Fibroblast of the conjunctiva (primary cell): ENCODE measurements at regions not wholly inside any gene's neighbourhood (a gene's known extent, or its start where the extent isn't known, plus 50 kb on each side); places are given as distances from the start of the nearest gene placed in this dataset.
A peak's percentile ranks its signal among the peaks of the same experiment; 100 is the strongest.

Experiments
- DNase-seq: peaks from one replicate; pipeline ENCODE4 v3.0.0-alpha.2; 2010; ENCODE audit warnings: low read depth

DNA sequence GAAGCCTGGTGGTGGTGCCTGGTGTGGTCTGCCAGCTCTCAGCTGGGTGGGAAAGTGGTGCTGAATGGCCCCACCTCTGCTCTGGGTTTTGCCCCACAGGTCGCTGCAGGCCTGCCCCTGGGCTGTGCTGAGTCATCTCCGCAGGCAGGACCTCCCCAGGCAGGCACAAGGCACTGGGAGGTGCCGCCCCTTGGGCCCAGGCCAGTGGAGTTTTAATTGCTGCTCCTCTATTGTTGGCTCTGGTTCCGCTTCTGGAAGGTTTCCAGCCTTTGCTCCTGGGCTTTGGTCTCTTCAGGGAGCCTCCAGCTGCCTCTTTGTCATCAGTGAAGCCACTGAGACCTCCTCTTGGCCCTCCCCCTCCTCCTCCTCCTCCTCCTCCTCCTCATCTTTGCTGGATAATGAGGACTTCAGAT, 180.3 kb upstream of the GRB10 start:
- DNase-seq: peak; percentile 20

GRCh38 chr7:50962281-50962883, 179.7 kb upstream of the GRB10 start:
- DNase-seq: no peak

GRCh38 chr7:50960621-50961310, 178.1 kb upstream of the GRB10 start:
- no peak for DNase-seq

GRCh38 chr7:50959991-50960390, 177.3 kb upstream of the GRB10 start:
- DNase-seq: no peak

GRCh38 chr7:50959560-50959959, 176.9 kb upstream of the GRB10 start:
- DNase-seq: no peak

- DNase-seq: no peak
Observed at GRCh38 chr7:50957855-50958254, 175.2 kb upstream of the GRB10 start.

DNA sequence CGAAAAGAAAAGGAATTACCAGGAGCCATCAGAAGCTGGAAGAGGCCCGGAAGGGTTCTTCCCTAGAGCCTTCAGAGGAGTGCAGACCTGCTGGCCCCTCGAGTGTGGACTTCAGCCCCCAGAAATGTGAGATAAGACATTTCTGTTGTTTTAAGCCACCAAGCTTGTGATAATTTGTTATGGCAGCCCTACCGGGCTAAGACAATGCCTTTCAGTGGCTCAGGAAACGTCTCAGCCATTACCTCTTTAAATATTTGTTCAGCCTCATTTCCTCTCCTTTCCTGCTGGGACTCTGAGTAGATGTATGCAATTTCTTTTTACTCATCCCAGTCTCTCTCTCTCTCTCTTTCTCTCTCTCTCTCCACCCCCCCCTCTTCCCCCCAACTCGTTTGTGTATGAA, 174.7 kb upstream of the GRB10 start:
- DNase-seq: no peak

DNA sequence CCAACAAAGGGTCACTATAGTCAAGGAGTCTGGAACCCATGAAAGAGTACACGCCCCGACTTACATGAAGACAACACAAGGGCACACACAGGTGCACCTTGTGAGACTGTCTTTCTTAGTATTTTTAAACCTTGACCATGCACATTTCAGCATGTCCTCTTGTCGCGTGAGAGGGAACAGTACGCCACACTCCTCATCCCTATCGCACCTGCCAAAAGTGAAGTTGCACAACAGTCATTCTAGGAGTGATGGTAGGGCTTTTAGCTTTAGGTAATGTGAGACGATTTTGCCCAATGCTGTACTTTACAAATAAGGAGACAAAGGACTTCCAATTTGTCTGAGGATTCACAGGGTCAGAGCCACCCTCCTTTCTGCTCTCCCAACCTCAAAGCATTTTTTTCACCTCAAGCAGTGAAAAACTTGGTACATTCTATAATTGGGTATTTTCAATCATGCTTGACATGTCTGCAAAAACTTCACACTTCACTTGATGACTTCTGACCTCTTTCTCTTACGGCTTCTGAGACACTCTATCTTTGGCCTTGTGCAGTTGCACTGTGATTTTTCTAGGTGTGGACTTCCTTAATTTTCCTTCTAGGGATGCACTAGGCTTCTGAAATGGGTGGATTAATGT, 173.9 kb upstream of the GRB10 start:
- DNase-seq: no peak

DNA sequence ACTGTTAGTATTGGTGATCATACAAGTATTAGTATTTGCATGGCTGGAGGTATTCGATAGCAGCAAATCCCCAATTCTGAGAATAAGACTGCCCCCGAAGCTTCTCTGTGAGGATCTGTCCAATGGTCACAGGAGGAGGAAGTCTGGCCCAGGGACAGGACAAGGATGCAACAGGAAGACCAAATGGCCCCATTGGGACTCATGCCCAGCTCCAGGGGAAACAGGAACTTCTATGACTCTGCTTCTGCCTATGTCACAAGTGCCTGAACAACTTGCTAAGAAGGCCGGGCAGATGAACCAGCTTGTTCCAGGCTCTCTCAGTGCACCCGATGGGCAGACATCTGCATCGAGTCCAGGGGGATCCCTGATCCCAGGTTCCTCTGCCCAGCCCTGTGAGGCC, 172.0 kb upstream of the GRB10 start:
- DNase-seq: no peak

DNA sequence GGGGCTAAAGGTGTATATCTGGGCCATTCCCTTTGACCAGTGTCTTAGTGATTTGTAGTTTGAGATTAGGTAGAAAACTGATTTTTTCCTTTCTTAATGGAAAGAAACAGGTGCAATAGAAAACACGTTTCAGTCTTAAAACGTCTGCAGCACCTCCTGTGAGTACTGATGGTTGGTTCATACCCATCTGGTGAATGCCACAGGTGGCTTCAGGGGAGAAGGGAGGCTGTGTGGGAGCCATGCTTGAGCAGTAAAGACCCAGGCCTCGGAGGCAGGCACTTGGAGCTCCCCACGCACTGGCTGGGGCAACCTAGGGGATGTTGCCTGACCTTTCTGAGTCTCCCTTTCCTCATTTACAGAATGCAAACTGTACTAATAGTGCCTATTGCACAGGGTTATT, 171.5 kb upstream of the GRB10 start:
- no peak for DNase-seq

- no peak for DNase-seq
Observed at GRCh38 chr7:50953820-50954219, 171.1 kb upstream of the GRB10 start.

DNA sequence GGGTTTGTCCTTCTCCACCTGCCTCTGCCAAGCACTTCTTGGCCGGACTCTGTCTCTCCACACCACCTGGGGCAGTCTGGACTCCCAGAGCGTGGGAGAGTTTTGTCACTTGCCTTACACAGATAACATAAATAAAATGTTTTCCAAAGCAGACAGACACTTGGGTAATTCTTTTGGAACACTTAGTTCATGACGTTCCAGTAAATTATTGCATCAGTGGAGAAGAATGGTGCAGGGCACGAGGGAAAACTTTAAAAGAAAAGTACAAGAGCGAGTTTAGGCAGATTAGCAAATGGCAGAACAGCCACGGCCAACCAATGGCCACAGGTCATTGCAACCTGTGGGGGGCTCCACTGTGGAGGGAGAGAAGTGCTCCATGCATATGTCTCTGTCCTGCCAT, 170.6 kb upstream of the GRB10 start:
- no peak for DNase-seq

DNA sequence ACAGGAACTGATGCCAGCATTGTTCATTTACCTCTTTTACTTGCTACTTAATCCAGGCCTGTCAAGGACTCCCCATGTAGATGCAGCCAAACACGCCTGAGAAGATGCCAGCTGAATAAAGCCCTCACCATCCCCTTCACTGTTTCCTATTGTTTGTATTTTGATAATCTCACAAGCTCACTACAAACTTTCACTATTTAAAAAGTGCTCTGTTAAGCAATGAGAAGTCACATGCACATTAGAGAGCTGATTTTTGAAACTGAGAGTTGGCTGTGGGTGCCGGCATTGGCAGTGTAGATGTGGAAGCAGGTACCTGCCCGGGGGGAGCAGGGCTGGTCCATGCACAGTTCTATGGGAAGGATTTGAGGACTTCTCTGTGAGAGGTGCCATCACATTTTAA, 169.8 kb upstream of the GRB10 start:
- DNase-seq: no peak

DNA sequence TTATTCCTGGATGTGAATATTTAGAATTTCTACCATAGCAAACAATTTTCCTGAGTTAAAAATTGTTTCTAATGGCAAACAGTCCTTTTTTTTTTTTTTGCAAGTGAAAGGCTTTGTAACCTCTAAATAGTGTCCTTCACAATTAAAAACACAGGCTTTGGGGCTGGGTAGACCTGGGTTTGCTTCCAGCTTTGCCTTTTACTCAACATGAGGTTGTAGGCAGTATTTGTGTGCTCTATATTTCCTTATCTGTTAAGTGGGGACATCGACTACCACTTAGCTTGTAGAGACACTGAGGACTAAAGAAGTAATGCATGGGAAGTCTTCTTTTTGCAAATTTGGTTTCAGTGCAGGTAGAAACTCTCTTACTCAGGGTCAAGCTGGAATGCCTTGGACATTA, 169.4 kb upstream of the GRB10 start:
- DNase-seq: no peak

DNA sequence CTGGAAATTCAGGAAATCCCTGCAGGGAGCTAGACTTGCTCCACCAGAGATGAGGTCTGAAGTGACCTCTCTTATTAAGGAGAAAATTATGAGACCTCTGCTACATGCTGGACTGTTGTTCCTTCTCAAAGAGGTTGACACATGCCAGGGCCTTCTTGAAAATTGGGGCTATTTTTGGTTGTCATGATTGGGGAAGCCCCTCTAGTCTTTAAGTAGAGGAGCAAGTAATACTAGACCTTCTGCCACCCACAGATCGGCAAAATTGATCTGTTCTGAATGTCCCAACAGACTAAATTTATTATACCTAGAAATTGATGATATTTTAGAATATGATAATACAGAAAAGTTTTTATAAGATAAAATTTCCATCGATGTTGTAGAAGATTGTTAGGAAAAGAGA, 160.8 kb upstream of the GRB10 start:
- DNase-seq: no peak

- no peak for DNase-seq
Observed at GRCh38 chr7:50941525-50941924, 158.8 kb upstream of the GRB10 start.

DNA sequence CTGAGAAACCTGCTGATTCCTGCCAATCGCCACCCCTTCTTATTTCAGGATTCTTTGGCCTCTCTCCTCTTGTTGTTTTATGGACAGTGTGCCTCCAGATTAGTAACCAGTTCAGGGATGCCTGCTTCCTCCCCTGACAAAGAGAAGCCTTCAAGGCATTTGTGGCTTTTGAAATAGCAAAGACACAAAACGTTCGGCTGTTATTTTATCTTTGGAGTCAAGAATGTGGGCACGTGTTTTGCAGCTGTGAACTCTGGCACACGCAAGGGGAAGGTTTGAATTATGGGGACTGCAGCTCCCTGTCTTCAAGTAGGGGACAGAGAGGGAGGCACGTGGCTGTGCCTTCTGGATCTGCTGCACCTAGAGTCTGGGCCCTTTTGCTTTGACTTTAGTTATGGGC, 157.9 kb upstream of the GRB10 start:
- no peak for DNase-seq

- DNase-seq: no peak
Observed at GRCh38 chr7:50939021-50939420, 156.3 kb upstream of the GRB10 start.

- DNase-seq: no peak
Observed at GRCh38 chr7:50937727-50938126, 155.0 kb upstream of the GRB10 start.

DNA sequence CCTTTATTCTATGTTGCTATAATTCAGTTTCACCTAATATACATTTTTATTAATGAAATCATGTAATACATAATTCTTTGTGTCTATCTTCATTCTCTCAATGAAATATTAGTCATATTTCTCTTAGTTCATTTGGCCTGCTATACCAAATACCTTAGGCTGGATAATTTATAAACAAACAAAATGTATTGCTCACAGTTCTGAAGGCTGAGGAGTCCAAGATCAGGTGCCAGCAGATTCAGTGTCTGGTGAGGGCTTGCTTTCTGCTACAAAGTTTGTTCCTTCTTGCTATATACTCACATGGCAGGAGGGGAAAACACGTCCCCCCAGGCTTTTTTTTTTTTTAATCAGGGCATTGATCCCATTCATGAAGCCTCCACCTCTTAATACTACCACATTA, 143.4 kb upstream of the GRB10 start:
- DNase-seq: no peak

DNA sequence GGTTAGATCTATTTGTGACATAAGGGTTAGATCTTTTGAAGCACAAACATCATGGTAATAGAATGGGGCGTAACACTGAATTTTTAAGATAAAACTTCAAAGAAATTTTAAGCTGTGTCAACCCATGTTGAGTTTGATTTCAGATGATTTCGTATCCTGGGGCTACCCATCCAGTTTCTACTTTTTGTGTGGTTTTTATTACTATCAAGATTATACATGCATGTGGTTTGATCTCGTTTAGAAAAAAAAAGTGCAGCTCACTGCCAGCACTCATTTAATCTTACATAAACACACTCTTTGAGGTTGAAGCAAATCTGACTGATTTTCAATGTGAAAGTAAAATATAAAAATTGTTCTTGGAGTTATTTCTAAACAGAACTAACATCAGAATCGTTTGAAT, 140.8 kb upstream of the GRB10 start:
- DNase-seq: no peak

- DNase-seq: no peak
Observed at GRCh38 chr7:50921114-50921813, 138.6 kb upstream of the GRB10 start.

GRCh38 chr7:50920031-50920635, 137.4 kb upstream of the GRB10 start:
- DNase-seq: no peak
